Stimulated activated CD4-positive, alpha-beta T cell treated with anti-CD3 and anti-CD28 coated beads, TNF-alpha, amount 100 ng/mL, for 1 hour (primary cell): ENCODE measurements at regions not wholly inside any gene's neighbourhood (a gene's known extent, or its start where the extent isn't known, plus 50 kb on each side); places are given as distances from the start of the nearest gene placed in this dataset.
"Not testable (repeated sequence)": the region's sequence is repeated elsewhere in the genome, so short reads cannot be mapped to it uniquely, and the experiment has no call there.

Experiments
- DNase-seq, 3 donors: peaks; one replicate each; pipeline ENCODE4 v3.0.0-alpha.2; 2020; ENCODE audit warnings: low read depth in 3 of 3, low spot score in 1 of 3

DNA sequence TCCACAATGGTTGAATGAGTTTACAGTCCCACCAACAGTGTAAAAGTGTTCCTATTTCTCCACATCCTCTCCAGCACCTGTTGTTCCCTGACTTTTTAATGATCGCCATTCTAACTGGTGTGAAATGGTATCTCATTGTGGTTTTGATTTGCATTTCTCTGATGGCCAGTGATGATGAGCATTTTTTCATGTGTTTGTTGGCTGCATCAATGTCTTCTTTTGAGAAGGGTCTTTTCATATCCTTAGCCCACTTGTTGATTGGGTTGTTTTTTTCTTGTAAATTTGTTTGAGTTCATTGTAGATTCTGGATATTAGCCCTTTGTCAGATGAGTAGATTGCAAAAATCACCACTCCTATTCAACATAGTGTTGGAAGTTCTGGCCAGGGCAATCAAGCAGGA, 287.6 kb upstream of the RASGRP1 start:
- DNase-seq: not testable (repeated sequence)

DNA sequence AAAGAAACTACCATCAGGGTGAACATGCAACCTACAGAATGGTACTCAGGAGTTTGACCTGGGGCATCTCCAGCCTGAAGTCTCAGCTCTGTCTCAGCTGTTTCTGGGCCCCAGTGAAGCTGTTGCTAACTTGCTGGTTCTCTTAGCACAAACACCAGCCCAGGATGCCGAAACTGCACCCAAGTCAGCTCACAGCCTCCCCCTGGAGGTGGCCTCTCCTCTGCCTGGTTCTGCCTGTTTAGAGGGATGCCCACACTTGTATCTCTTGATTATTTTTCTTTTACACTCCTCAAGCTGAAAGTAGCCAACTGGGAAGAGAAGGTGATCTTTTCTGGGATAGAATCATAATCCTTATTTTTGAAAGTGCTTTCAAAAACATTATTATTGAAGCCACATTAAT, 289.0 kb upstream of the RASGRP1 start:
- peak in 1 of 3 donors; percentile 9 for DNase-seq

DNA sequence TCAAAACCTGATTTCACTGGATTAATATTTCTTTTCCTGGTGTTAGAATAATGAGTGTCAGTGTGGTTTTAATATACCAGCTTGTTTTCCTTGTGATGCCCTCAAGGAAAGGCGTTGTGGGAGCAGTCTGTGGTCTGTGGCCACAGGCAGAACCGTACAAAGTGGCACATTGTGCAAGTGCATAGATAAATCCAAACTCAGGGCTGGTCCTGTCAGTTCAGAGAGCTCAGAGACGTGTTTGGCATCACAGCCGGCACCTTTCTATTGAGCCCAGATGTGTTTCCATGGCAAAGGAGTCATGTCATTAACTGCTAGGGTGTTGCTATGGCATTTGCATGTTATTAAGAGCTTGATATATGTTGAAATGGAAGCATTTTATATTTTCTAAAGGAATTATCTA, 289.9 kb upstream of the RASGRP1 start:
- DNase-seq: no peak

GRCh38 chr15:38857814-38858213, 293.2 kb upstream of the RASGRP1 start:
- DNase-seq: no peak

GRCh38 chr15:38859574-38859973, 295.0 kb upstream of the RASGRP1 start:
- DNase-seq: no peak

GRCh38 chr15:38860253-38860652, 295.6 kb upstream of the RASGRP1 start:
- no peak for DNase-seq

GRCh38 chr15:38860674-38861073, 296.1 kb upstream of the RASGRP1 start:
- DNase-seq: no peak

DNA sequence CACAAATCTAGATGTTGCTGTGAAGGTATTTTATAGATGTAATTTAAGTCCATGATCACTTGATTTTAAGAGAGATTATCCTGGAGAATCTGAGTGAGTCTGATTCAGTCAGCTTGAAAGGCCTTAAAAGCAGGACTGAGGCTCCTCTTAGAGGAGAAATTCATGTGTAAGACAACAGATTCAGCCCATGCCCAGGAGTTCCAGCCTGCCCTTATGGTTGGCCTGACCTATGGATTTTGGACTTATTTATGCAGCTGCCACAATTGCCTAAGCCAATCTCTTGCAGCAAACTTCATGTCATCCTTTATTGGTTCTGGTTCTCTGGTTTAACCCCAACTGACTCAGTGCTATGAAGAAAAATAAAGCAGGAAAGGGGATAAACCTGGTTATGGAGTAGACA, 296.5 kb upstream of the RASGRP1 start:
- DNase-seq: no peak

DNA sequence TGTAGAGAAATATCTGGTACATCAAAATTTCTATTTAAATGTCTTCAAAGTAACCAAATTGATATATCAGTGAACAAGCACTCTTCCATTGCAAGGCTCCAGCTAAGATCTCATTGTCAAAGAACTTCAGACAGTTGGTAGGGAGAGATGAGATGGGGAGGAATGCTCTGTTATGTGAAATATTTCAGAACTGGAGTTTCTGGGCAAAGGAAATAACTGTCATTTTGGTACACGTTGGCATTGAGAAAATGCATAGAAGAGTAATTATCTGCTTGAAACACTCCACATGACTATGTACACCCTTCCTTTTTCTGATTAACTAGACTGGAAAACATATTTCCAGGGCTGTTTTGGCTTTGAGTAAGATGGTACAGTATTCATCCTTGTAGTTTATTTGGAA, 297.5 kb upstream of the RASGRP1 start:
- no peak for DNase-seq

- DNase-seq: no peak
These were observed 298.8 kb upstream of the RASGRP1 start for GRCh38 chr15:38863381-38863780.

- DNase-seq: no peak
These were observed 299.5 kb upstream of the RASGRP1 start for GRCh38 chr15:38864122-38864521.

DNA sequence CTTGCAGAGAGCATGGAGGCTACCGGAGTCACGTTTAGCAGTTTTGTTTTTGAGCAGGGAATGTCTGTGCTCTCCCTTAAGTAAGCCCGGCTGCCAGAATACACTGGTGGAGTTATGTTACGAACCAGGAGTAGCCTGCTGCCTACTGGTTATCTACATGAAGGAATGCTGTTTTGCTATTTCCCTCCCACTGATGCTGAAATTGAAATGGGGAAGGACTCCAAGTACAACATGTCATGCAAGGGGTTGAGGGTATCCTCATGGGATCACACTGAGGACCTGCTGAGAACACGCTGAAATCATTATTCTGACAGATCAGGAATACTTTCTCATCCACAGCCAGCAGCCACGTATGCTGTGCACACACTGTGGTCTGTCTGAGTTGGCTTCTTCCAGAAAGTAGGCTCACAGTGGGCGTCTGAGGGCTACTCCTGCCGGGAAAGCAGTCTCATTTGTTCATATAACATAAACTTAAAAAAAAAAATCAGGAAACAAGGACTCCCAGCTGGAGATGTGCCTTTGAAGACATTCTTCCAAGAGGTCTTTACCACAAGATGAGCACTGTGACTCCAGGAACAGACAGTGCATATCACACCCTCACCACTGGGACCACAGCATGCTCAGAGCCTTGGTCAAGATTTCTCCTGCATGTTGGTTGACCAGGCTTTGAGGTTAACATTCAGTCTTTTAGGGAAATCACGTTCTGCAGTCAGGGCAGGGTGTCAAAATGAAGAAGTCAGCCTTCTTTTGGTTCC, 300.4 kb upstream of the RASGRP1 start:
- no peak for DNase-seq

DNA sequence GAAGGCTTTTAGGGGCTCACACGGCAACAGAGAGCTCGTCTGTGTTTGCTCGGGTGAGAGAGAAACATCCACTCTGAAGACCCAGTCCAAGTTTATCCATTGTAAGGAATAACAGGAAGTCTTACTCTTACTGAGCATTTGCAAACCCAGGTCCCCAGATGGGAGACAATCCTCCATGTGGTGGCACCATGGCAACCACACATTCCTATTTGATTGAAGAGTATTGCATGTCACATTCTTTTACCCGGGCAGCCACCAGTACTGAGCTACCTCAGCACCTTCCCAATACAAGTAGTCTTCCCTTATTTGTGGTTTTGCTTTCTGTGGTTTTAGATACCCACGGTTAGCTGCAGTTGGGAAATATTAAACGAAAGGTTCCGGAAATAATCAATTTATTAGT, 302.9 kb upstream of the RASGRP1 start:
- no peak for DNase-seq

- no peak for DNase-seq
These were observed 303.9 kb upstream of the RASGRP1 start for GRCh38 chr15:38868326-38869114.

DNA sequence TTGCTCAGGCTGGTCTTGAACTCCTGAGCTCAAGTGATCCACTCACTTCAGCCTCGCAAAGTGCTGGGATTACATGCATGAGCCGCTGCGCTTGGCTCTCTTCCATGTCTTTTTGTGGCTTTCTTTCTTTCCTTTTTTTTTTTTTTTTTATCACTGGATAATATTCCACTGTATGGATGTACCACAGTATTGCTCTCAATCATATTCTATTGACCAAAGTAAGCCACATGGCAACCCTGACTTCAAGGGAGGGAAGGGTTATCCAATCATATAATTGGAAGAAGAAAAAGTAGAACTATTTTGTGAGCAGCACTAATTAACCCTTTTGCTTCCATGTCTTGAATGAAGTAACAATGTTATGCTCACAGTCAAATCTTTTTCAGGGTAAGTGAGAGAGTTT, 307.0 kb upstream of the RASGRP1 start:
- DNase-seq: no peak

GRCh38 chr15:38872732-38873131, 308.1 kb upstream of the RASGRP1 start:
- no peak for DNase-seq

DNA sequence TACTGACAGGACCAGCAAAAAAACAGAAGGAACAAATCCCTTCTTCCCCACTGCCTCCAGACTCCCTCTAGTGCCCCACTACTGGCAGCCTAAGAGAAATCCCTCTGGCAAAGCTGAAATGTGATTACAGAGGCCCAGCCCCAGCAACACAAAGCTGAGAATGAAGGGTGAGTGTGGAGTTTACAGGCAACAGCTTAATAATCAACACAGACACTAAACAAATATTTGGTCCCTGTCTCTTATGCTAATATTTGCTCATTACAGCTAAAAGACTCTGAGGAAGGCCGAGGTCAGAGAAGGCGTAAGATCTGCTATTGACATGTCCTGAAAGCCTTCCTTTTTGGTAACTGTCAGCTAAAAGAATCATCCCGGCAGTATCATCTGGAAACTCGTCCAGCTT, 308.5 kb upstream of the RASGRP1 start:
- DNase-seq: no peak

DNA sequence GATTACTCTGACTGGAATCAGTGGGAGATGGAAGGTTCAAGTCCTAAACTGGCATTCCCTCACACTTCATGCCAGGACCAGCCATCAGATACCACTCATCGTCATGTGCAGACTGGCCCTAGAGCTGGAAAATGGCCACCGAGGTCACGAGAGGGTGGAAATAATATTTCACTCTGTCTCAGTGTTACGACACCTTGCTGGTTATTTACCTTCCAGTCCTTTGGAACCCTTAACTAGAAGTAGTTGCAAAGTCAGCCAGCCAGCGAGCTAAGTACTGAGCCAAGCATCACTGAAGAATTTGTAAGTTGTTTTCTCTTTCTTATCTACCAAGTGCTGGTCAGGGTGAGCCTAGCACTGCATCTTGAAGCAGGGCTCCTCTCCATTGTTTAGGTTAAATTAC, 309.9 kb upstream of the RASGRP1 start:
- DNase-seq: no peak

GRCh38 chr15:38876211-38876610, 311.6 kb upstream of the RASGRP1 start:
- no peak for DNase-seq

- DNase-seq: no peak
These were observed 312.0 kb upstream of the RASGRP1 start for GRCh38 chr15:38876621-38877020.

DNA sequence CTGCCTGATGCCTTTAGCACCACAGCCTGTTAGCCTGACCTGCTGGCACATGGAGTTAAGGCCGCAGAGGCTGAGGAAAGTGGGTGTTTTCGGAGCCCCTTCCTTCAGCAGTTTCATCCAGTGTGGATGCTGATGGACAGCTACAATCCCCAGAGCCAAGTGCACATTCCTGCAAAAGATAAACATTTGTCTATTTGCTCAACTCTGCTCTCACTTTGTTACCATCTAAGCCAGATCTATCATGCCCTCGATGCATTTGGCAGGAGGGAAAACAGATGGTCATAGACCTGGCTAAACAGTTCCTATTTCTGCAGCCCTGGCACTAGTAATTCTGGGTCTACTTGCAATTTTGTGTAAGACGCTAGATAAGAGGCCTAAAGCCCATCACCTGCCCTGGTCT, 312.9 kb upstream of the RASGRP1 start:
- DNase-seq: no peak

DNA sequence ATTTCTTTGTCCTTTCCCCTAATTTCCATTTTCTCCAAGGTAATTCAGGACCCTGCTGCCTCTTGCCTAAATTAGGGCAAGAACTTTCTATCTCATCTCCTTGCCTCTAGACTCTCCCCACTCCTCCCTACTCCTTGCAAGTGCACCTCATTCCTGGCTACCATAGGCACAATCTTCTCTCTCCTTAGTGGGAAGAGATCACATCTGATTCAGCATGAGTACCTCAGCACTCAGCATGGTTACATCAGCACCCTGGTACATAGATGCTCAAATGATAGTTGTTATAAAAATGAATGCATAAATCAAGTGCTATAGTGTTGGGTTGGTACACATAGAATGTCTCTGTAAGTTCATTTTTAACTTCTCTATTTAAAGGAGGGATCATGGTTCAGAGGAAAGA, 313.4 kb upstream of the RASGRP1 start:
- DNase-seq: no peak

- no peak for DNase-seq
These were observed 314.3 kb upstream of the RASGRP1 start for GRCh38 chr15:38878926-38879325.
